WTC11 (cell line): ENCODE measurements at regions not wholly inside any gene's neighbourhood (a gene's known extent, or its start where the extent isn't known, plus 50 kb on each side); places are given as distances from the start of the nearest gene placed in this dataset.

ENCODE experiments used
- ATAC-seq: fragments of 200-7000 bp; cut with Tn5 transposase; 2 replicates; pipeline ENCODE4 v1.10.0; 2021; ENCODE audit warnings: mild to moderate bottlenecking, moderate library complexity
- CTCF ChIA-PET: fragments of 300-600 bp; sonication (Branson Sonifier 250); formaldehyde crosslinking; loops from one replicate; lab custom pipeline; 2021; ENCODE audit warnings: antibody characterized with exemption; lab: Charles Lee
- POLR2A ChIA-PET: fragments of 350-600 bp; sonication (Branson Sonifier 250); formaldehyde crosslinking; loops from one replicate; lab custom pipeline; 2021; ENCODE audit warnings: antibody characterized with exemption; lab: Charles Lee
- DNase-seq: peaks from one replicate; pipeline ENCODE4 v3.0.0; 2021; ENCODE audit warnings: low spot score
- H3K27ac Mint-ChIP-seq: 2 replicates; pipeline ENCODE4 v1.8.0; 2021; ENCODE audit warnings: mixed read lengths
- H3K27me3 Mint-ChIP-seq: 2 replicates; pipeline ENCODE4 v1.8.0; 2021; ENCODE audit warnings: low read depth, mild to moderate bottlenecking, moderate library complexity, mixed read lengths
- H3K36me3 Mint-ChIP-seq: 2 replicates; pipeline ENCODE4 v1.8.0; 2021; ENCODE audit warnings: mixed read lengths
- H3K4me1 Mint-ChIP-seq: 2 replicates; pipeline ENCODE4 v1.8.0; 2022; ENCODE audit warnings: mixed read lengths
- H3K4me3 Mint-ChIP-seq: 2 replicates; pipeline ENCODE4 v1.8.0; 2021; ENCODE audit warnings: mild to moderate bottlenecking, moderate library complexity, mixed read lengths
- H3K9me3 Mint-ChIP-seq: 2 replicates; pipeline ENCODE4 v1.8.0; 2021; ENCODE audit warnings: mixed read lengths
- ARID4B ChIP-seq: sonication (generic); formaldehyde crosslinking; IDR thresholded peaks from 2 replicates; pipeline ENCODE4 v1.8.0; 2023; ENCODE audit warnings: missing genetic modification reagents, mild to moderate bottlenecking, borderline replicate concordance
- ATF1 ChIP-seq: sonication (generic); formaldehyde crosslinking; IDR thresholded peaks from 2 replicates; pipeline ENCODE4 v1.8.1; 2023; ENCODE audit warnings: mild to moderate bottlenecking, moderate library complexity, missing genetic modification reagents
- ATF2 ChIP-seq: sonication (generic); formaldehyde crosslinking; IDR thresholded peaks from 2 replicates; pipeline ENCODE4 v1.8.1; 2022; ENCODE audit warnings: low read depth, missing genetic modification reagents, borderline replicate concordance
- CDX4 ChIP-seq: fragments of 250-450 bp; sonication (Bioruptor Pico); IDR thresholded peaks from 2 replicates; pipeline ENCODE4 v1.9.0; 2021; ENCODE audit warnings: moderate library complexity, mild to moderate bottlenecking, inconsistent platforms, borderline replicate concordance
- CREB1 ChIP-seq: sonication (generic); formaldehyde crosslinking; IDR thresholded peaks from 2 replicates; pipeline ENCODE4 v1.8.0; 2023; ENCODE audit warnings: mild to moderate bottlenecking, missing genetic modification reagents
- ESRRA ChIP-seq: sonication (generic); formaldehyde crosslinking; IDR thresholded peaks from 2 replicates; pipeline ENCODE4 v1.8.1; 2022; ENCODE audit warnings: mild to moderate bottlenecking, missing genetic modification reagents, borderline replicate concordance
- FOXP4 ChIP-seq: sonication (generic); formaldehyde crosslinking; IDR thresholded peaks from 2 replicates; pipeline ENCODE4 v1.8.0; 2022; ENCODE audit warnings: mild to moderate bottlenecking, missing genetic modification reagents
- GABPB1 ChIP-seq: sonication (generic); formaldehyde crosslinking; IDR thresholded peaks from 2 replicates; pipeline ENCODE4 v1.8.1; 2023; ENCODE audit warnings: mild to moderate bottlenecking, missing genetic modification reagents
- GRHL2 ChIP-seq: fragments of 250-450 bp; sonication (Bioruptor Pico); IDR thresholded peaks from 2 replicates; pipeline ENCODE4 v1.8.0; 2022; ENCODE audit warnings: mild to moderate bottlenecking, moderate library complexity; ENCODE audit not compliant: insufficient replicate concordance, severe bottlenecking
- HMGXB4 ChIP-seq: sonication (generic); formaldehyde crosslinking; IDR thresholded peaks from 2 replicates; pipeline ENCODE4 v1.8.1; 2023; ENCODE audit warnings: mild to moderate bottlenecking, moderate library complexity, missing genetic modification reagents
- NFYB ChIP-seq: sonication (generic); formaldehyde crosslinking; conservative IDR thresholded peaks from 2 replicates; pipeline ENCODE4 v1.8.0; 2022; ENCODE audit warnings: low read depth, missing genetic modification reagents
- OVOL2 ChIP-seq: fragments of 250-450 bp; sonication (Bioruptor Pico); IDR thresholded peaks from 2 replicates; pipeline ENCODE4 v1.9.0; 2021; ENCODE audit warnings: mild to moderate bottlenecking, borderline replicate concordance
- PRDM15 ChIP-seq: sonication (generic); formaldehyde crosslinking; IDR thresholded peaks from 2 replicates; pipeline ENCODE4 v1.8.0; 2022; ENCODE audit warnings: missing genetic modification reagents
- PREB ChIP-seq: sonication (generic); formaldehyde crosslinking; IDR thresholded peaks from 2 replicates; pipeline ENCODE4 v1.8.1; 2022; ENCODE audit warnings: mild to moderate bottlenecking, missing genetic modification reagents, moderate library complexity, borderline replicate concordance
- PRRX2 ChIP-seq: fragments of 250-450 bp; sonication (Bioruptor Pico); IDR thresholded peaks from 2 replicates; pipeline ENCODE4 v1.8.0; 2021; ENCODE audit warnings: mild to moderate bottlenecking
- SMAD4 ChIP-seq: sonication (generic); formaldehyde crosslinking; IDR thresholded peaks from 2 replicates; pipeline ENCODE4 v1.8.0; 2022; ENCODE audit warnings: mild to moderate bottlenecking, missing genetic modification reagents
- SOX15 ChIP-seq: fragments of 250-450 bp; sonication (Bioruptor Pico); IDR thresholded peaks from 2 replicates; pipeline ENCODE4 v1.9.0; 2021; ENCODE audit warnings: mild to moderate bottlenecking
- TCF7 ChIP-seq: sonication (generic); formaldehyde crosslinking; IDR thresholded peaks from 2 replicates; pipeline ENCODE4 v1.8.0; 2022; ENCODE audit warnings: mild to moderate bottlenecking, low read depth, missing genetic modification reagents, moderate library complexity
- TEAD1 ChIP-seq: sonication (generic); formaldehyde crosslinking; IDR thresholded peaks from 2 replicates; pipeline ENCODE4 v1.8.0; 2022; ENCODE audit warnings: mild to moderate bottlenecking, missing genetic modification reagents
- ZNF263 ChIP-seq: sonication (generic); formaldehyde crosslinking; IDR thresholded peaks from 2 replicates; pipeline ENCODE4 v1.8.1; 2022; ENCODE audit warnings: low read depth, mild to moderate bottlenecking, moderate library complexity, missing genetic modification reagents
- ZNF317 ChIP-seq: sonication (generic); formaldehyde crosslinking; IDR thresholded peaks from 2 replicates; pipeline ENCODE4 v1.8.1; 2023; ENCODE audit warnings: low read depth, mild to moderate bottlenecking, moderate library complexity, missing genetic modification reagents, borderline replicate concordance

GRCh38 chr18:10235661-10235952 is 218.8 kb upstream of the APCDD1 start:
- ATAC-seq (no peak), DNase-seq (no peak)
- Mint-ChIP-seq H3K4me1 (no peaks in the 10 kb centered on the region), H3K4me3 (no peak overlapping the region), H3K27me3 (no peaks in the 10 kb centered on the region), H3K9me3 (peaks cover 23% of the 10 kb centered on the region), H3K36me3 (no peaks in the 10 kb centered on the region), H3K27ac (no peak overlapping the region)
- ChIA-PET POLR2A (interaction anchor here (0.6 kb wide), 1 partner anchor 93 kb away, joined by 4 read pairs; no protein-coding TSS in a partner anchor), CTCF (no interaction called here)
- TF ChIP-seq ZNF263 (CRISPR knock-in tag) (no peak), TCF7 (CRISPR knock-in tag) (no peak), CREB1 (no peak), SMAD4 (no peak), PREB (CRISPR knock-in tag) (no peak), ARID4B (CRISPR knock-in tag) (no peak), GABPB1 (CRISPR knock-in tag) (no peak), SOX15 (no peak), TEAD1 (CRISPR knock-in tag) (no peak)

- DNase-seq (no peak), ATAC-seq (no peak)
- POLR2A ChIA-PET = no interaction called here
- Mint-ChIP-seq H3K4me1 (0 out of 2 replicates have a peak, but pooled peaks cover 7% of the 10 kb centered on the region), H3K4me3 (no peak overlapping the region), H3K27me3 (no peaks in the 10 kb centered on the region), H3K9me3 (peaks cover 8% of the 10 kb centered on the region), H3K36me3 (no peaks in the 10 kb centered on the region), H3K27ac (no peak overlapping the region)
- CTCF ChIA-PET = no interaction called here
- no peak for TF ChIP-seq ATF2 (CRISPR knock-in tag)
- no peak for TF ChIP-seq GRHL2
- TF ChIP-seq FOXP4 (CRISPR knock-in tag) = no peak
- no peak for TF ChIP-seq SMAD4
- TF ChIP-seq HMGXB4 (CRISPR knock-in tag) = no peak
- no peak for TF ChIP-seq ATF1 (CRISPR knock-in tag)
- no peak for TF ChIP-seq SOX15
- no peak for TF ChIP-seq PRRX2 (CRISPR knock-in tag)
- TF ChIP-seq NFYB (CRISPR knock-in tag) = no peak
- no peak for TF ChIP-seq CDX4 (CRISPR knock-in tag)
- no peak for TF ChIP-seq ZNF317
- no peak for TF ChIP-seq OVOL2
- no peak for TF ChIP-seq ESRRA (CRISPR knock-in tag)
- TF ChIP-seq PRDM15 = no peak
Observed at GRCh38 chr18:10239103-10239502, 215.3 kb upstream of the APCDD1 start.
